WTC11 (cell line): ENCODE measurements at regions not wholly inside any gene's neighbourhood (a gene's known extent, or its start where the extent isn't known, plus 50 kb on each side); places are given as distances from the start of the nearest gene placed in this dataset.

Experiments
- ATAC-seq: fragments of 200-7000 bp; cut with Tn5 transposase; 2 replicates; pipeline ENCODE4 v1.10.0; 2021; ENCODE audit warnings: mild to moderate bottlenecking, moderate library complexity
- CTCF ChIA-PET: fragments of 300-600 bp; sonication (Branson Sonifier 250); formaldehyde crosslinking; loops from one replicate; lab custom pipeline; 2021; ENCODE audit warnings: antibody characterized with exemption; lab: Charles Lee
- POLR2A ChIA-PET: fragments of 350-600 bp; sonication (Branson Sonifier 250); formaldehyde crosslinking; loops from one replicate; lab custom pipeline; 2021; ENCODE audit warnings: antibody characterized with exemption; lab: Charles Lee
- DNase-seq: peaks from one replicate; pipeline ENCODE4 v3.0.0; 2021; ENCODE audit warnings: low spot score
- H3K27ac Mint-ChIP-seq: 2 replicates; pipeline ENCODE4 v1.8.0; 2021; ENCODE audit warnings: mixed read lengths
- H3K27me3 Mint-ChIP-seq: 2 replicates; pipeline ENCODE4 v1.8.0; 2021; ENCODE audit warnings: low read depth, mild to moderate bottlenecking, moderate library complexity, mixed read lengths
- H3K36me3 Mint-ChIP-seq: 2 replicates; pipeline ENCODE4 v1.8.0; 2021; ENCODE audit warnings: mixed read lengths
- H3K4me1 Mint-ChIP-seq: 2 replicates; pipeline ENCODE4 v1.8.0; 2022; ENCODE audit warnings: mixed read lengths
- H3K4me3 Mint-ChIP-seq: 2 replicates; pipeline ENCODE4 v1.8.0; 2021; ENCODE audit warnings: mild to moderate bottlenecking, moderate library complexity, mixed read lengths
- H3K9me3 Mint-ChIP-seq: 2 replicates; pipeline ENCODE4 v1.8.0; 2021; ENCODE audit warnings: mixed read lengths
- CREB1 ChIP-seq: sonication (generic); formaldehyde crosslinking; IDR thresholded peaks from 2 replicates; pipeline ENCODE4 v1.8.0; 2023; ENCODE audit warnings: mild to moderate bottlenecking, missing genetic modification reagents
- HMGA2 ChIP-seq: fragments of 250-450 bp; sonication (Bioruptor Pico); IDR thresholded peaks from 2 replicates; pipeline ENCODE4 v1.4.0; 2021; ENCODE audit warnings: mild to moderate bottlenecking, moderate library complexity
- SP1 ChIP-seq: sonication (generic); formaldehyde crosslinking; conservative IDR thresholded peaks from 2 replicates; pipeline ENCODE4 v1.8.1; 2022; ENCODE audit warnings: missing genetic modification reagents
- TF ChIP-seq, protein P1 (sequence below): sonication (generic); formaldehyde crosslinking; IDR thresholded peaks from 2 replicates; pipeline ENCODE4 v1.8.0; 2022; ENCODE audit warnings: missing genetic modification reagents
- TF ChIP-seq, protein P2 (sequence below): sonication (generic); formaldehyde crosslinking; IDR thresholded peaks from 2 replicates; pipeline ENCODE4 v1.8.0; 2023; ENCODE audit warnings: mild to moderate bottlenecking, missing genetic modification reagents
- TF ChIP-seq, protein P3 (sequence below): fragments of 200-600 bp; IDR thresholded peaks from 2 replicates; pipeline ENCODE4 v1.8.0; 2022; ENCODE audit warnings: antibody characterized with exemption
- TF ChIP-seq, protein P4 (sequence below): sonication (generic); formaldehyde crosslinking; IDR thresholded peaks from 2 replicates; pipeline ENCODE4 v1.8.1; 2023; ENCODE audit warnings: mild to moderate bottlenecking, missing genetic modification reagents, borderline replicate concordance
- TF ChIP-seq, protein P5 (sequence below): fragments of 250-450 bp; sonication (Bioruptor Pico); IDR thresholded peaks from 2 replicates; pipeline ENCODE4 v1.9.0; 2021; ENCODE audit warnings: moderate library complexity, mild to moderate bottlenecking, inconsistent platforms, borderline replicate concordance

DNA sequence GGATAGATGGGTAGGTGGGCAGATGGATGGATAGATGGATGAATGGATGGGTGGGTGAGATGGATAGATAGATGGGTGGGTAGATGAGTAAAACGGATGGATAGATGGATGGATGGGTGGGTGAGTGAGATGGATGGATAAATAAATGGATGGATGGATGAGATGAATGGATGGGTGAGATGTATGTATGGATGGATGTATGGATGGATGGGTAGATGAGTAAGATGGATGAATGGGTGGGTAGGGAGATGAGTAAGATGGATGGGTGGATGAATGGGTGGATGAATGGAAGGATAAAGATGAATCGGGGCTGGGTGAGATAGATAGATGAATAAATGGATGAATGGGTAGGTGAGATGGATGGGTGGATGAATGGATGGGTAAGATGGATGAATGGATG is 210.1 kb downstream of the TFAP2C start:
- Mint-ChIP-seq H3K9me3 (peaks cover 10% of the 10 kb centered on the region; the same call in 1 of the 2 replicates), H3K27ac (no peak overlapping the region), H3K4me1 (peaks cover 13% of the 10 kb centered on the region), H3K27me3 (no peaks in the 10 kb centered on the region), H3K4me3 (no peak overlapping the region), H3K36me3 (no peaks in the 10 kb centered on the region)
- POLR2A ChIA-PET: no interaction called here
- TF ChIP-seq, protein P1, sequence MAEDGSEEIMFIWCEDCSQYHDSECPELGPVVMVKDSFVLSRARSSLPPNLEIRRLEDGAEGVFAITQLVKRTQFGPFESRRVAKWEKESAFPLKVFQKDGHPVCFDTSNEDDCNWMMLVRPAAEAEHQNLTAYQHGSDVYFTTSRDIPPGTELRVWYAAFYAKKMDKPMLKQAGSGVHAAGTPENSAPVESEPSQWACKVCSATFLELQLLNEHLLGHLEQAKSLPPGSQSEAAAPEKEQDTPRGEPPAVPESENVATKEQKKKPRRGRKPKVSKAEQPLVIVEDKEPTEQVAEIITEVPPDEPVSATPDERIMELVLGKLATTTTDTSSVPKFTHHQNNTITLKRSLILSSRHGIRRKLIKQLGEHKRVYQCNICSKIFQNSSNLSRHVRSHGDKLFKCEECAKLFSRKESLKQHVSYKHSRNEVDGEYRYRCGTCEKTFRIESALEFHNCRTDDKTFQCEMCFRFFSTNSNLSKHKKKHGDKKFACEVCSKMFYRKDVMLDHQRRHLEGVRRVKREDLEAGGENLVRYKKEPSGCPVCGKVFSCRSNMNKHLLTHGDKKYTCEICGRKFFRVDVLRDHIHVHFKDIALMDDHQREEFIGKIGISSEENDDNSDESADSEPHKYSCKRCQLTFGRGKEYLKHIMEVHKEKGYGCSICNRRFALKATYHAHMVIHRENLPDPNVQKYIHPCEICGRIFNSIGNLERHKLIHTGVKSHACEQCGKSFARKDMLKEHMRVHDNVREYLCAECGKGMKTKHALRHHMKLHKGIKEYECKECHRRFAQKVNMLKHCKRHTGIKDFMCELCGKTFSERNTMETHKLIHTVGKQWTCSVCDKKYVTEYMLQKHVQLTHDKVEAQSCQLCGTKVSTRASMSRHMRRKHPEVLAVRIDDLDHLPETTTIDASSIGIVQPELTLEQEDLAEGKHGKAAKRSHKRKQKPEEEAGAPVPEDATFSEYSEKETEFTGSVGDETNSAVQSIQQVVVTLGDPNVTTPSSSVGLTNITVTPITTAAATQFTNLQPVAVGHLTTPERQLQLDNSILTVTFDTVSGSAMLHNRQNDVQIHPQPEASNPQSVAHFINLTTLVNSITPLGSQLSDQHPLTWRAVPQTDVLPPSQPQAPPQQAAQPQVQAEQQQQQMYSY (CRISPR knock-in tag): no peak
- TF ChIP-seq HMGA2 (no peak), CREB1 (CRISPR knock-in tag) (no peak)
- TF ChIP-seq, protein P2, sequence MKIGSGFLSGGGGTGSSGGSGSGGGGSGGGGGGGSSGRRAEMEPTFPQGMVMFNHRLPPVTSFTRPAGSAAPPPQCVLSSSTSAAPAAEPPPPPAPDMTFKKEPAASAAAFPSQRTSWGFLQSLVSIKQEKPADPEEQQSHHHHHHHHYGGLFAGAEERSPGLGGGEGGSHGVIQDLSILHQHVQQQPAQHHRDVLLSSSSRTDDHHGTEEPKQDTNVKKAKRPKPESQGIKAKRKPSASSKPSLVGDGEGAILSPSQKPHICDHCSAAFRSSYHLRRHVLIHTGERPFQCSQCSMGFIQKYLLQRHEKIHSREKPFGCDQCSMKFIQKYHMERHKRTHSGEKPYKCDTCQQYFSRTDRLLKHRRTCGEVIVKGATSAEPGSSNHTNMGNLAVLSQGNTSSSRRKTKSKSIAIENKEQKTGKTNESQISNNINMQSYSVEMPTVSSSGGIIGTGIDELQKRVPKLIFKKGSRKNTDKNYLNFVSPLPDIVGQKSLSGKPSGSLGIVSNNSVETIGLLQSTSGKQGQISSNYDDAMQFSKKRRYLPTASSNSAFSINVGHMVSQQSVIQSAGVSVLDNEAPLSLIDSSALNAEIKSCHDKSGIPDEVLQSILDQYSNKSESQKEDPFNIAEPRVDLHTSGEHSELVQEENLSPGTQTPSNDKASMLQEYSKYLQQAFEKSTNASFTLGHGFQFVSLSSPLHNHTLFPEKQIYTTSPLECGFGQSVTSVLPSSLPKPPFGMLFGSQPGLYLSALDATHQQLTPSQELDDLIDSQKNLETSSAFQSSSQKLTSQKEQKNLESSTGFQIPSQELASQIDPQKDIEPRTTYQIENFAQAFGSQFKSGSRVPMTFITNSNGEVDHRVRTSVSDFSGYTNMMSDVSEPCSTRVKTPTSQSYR (CRISPR knock-in tag): no peak
- TF ChIP-seq, protein P3, sequence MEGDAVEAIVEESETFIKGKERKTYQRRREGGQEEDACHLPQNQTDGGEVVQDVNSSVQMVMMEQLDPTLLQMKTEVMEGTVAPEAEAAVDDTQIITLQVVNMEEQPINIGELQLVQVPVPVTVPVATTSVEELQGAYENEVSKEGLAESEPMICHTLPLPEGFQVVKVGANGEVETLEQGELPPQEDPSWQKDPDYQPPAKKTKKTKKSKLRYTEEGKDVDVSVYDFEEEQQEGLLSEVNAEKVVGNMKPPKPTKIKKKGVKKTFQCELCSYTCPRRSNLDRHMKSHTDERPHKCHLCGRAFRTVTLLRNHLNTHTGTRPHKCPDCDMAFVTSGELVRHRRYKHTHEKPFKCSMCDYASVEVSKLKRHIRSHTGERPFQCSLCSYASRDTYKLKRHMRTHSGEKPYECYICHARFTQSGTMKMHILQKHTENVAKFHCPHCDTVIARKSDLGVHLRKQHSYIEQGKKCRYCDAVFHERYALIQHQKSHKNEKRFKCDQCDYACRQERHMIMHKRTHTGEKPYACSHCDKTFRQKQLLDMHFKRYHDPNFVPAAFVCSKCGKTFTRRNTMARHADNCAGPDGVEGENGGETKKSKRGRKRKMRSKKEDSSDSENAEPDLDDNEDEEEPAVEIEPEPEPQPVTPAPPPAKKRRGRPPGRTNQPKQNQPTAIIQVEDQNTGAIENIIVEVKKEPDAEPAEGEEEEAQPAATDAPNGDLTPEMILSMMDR: no peak
- TF ChIP-seq, protein P4, sequence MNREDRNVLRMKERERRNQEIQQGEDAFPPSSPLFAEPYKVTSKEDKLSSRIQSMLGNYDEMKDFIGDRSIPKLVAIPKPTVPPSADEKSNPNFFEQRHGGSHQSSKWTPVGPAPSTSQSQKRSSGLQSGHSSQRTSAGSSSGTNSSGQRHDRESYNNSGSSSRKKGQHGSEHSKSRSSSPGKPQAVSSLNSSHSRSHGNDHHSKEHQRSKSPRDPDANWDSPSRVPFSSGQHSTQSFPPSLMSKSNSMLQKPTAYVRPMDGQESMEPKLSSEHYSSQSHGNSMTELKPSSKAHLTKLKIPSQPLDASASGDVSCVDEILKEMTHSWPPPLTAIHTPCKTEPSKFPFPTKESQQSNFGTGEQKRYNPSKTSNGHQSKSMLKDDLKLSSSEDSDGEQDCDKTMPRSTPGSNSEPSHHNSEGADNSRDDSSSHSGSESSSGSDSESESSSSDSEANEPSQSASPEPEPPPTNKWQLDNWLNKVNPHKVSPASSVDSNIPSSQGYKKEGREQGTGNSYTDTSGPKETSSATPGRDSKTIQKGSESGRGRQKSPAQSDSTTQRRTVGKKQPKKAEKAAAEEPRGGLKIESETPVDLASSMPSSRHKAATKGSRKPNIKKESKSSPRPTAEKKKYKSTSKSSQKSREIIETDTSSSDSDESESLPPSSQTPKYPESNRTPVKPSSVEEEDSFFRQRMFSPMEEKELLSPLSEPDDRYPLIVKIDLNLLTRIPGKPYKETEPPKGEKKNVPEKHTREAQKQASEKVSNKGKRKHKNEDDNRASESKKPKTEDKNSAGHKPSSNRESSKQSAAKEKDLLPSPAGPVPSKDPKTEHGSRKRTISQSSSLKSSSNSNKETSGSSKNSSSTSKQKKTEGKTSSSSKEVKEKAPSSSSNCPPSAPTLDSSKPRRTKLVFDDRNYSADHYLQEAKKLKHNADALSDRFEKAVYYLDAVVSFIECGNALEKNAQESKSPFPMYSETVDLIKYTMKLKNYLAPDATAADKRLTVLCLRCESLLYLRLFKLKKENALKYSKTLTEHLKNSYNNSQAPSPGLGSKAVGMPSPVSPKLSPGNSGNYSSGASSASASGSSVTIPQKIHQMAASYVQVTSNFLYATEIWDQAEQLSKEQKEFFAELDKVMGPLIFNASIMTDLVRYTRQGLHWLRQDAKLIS (CRISPR knock-in tag): no peak
- TF ChIP-seq, protein P5, sequence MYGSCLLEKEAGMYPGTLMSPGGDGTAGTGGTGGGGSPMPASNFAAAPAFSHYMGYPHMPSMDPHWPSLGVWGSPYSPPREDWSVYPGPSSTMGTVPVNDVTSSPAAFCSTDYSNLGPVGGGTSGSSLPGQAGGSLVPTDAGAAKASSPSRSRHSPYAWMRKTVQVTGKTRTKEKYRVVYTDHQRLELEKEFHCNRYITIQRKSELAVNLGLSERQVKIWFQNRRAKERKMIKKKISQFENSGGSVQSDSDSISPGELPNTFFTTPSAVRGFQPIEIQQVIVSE (CRISPR knock-in tag): no peak
- no peak for ATAC-seq
- CTCF ChIA-PET: no interaction called here
- no peak for DNase-seq

DNA sequence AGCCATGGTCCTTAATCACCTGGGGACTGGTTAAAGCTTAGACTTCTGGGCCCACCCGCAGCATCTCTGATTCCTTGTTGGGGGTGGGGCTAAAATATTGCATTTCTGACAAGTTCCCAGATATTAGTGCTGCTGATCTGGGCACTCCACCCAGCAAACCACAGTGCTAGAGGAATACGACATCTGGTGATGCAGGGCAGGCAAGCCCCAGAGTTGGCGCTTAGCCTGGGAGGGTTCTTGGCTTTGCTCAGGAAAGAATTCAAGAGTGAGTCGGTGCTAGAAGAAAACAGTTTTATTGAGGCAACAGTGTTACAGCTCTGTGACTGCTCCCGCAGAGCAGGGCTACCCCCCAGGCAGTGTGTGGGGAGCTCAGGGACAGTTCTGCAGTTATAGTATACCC is 210.7 kb downstream of the TFAP2C start:
- Mint-ChIP-seq H3K4me1 (peaks cover 14% of the 10 kb centered on the region), H3K9me3 (peaks cover 10% of the 10 kb centered on the region; the same call in 1 of the 2 replicates), H3K27me3 (no peaks in the 10 kb centered on the region), H3K36me3 (no peaks in the 10 kb centered on the region), H3K4me3 (no peak overlapping the region), H3K27ac (no peak overlapping the region)
- ChIA-PET CTCF (no interaction called here), POLR2A (no interaction called here)
- no peak for TF ChIP-seq SP1 (CRISPR knock-in tag)
- DNase-seq: no peak
- no peak for ATAC-seq
